ENCODE measurements at regions not wholly inside any gene's neighbourhood (a gene's known extent, or its start where the extent isn't known, plus 50 kb on each side); places are given as distances from the start of the nearest gene placed in this dataset.

DNA sequence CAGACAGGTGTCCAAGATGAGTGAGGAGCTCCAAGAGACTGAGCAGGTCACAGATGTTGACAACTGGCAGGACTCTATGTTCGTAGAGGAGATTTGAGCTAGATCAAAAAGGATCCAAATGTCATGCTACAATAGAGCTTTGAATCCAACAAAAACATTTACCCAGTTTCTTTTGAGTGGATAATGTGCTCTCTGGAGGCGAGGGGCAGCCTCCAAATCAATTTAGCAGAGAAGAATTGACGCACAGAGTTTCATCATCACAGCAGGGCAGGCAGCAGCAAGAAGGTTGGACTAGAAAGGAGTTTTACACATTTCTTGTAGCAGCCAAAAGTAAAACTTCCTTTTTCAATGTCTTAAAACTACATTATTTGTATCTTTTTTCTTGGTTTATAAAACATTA is 653.0 kb downstream of the RNF144A start:
- H3K27ac ChIP-seq = no peak overlapping the region
- H3K27me3 ChIP-seq = no peaks in the 10 kb centered on the region
- TF ChIP-seq, protein P1, sequence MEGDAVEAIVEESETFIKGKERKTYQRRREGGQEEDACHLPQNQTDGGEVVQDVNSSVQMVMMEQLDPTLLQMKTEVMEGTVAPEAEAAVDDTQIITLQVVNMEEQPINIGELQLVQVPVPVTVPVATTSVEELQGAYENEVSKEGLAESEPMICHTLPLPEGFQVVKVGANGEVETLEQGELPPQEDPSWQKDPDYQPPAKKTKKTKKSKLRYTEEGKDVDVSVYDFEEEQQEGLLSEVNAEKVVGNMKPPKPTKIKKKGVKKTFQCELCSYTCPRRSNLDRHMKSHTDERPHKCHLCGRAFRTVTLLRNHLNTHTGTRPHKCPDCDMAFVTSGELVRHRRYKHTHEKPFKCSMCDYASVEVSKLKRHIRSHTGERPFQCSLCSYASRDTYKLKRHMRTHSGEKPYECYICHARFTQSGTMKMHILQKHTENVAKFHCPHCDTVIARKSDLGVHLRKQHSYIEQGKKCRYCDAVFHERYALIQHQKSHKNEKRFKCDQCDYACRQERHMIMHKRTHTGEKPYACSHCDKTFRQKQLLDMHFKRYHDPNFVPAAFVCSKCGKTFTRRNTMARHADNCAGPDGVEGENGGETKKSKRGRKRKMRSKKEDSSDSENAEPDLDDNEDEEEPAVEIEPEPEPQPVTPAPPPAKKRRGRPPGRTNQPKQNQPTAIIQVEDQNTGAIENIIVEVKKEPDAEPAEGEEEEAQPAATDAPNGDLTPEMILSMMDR (IDR thresholded peaks at IDR 0.05) = no peak
- TF ChIP-seq EP300 (IDR thresholded peaks at IDR 0.05) (no peak), POLR2A (IDR thresholded peaks at IDR 0.05) (no peak), POLR2AphosphoS5 (IDR thresholded peaks at IDR 0.05) (no peak)
- WGBS, 5 donors = 57 to 76% (median 70%) methylated on average over 3 of the region's 3 CpGs
- H3K9me3 ChIP-seq = no peaks in the 10 kb centered on the region
- DNase-seq = no peak
- H3K4me3 ChIP-seq = no peak overlapping the region
- intact Hi-C loops (cut with DNase I; ENCODE audit: low total_unique reads) = no loop called here
- H3K4me1 ChIP-seq = no peaks in the 10 kb centered on the region
- no peaks in the 10 kb centered on the region for H3K36me3 ChIP-seq

DNA sequence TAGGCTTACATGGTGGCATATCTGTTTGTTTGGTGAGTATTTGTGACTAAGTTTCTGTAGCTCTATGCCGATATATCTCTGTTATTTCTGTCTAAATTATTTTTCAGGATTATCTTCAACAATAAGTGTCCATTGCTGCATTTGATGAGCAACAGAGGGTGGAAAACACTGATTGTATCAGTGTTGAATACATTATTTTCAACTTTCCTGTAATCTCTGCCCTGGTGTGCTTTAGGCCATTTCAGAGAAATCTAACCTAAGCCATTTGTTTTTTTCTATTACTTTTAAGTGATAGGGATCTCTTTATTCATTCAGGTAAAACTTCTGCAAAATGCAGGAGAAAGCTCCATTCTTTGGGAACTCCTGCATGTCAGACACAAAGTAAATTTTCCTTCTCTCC is 654.5 kb downstream of the RNF144A start:
- Histone ChIP-seq H3K4me3 (no peak overlapping the region), H3K4me1 (no peaks in the 10 kb centered on the region)

DNA sequence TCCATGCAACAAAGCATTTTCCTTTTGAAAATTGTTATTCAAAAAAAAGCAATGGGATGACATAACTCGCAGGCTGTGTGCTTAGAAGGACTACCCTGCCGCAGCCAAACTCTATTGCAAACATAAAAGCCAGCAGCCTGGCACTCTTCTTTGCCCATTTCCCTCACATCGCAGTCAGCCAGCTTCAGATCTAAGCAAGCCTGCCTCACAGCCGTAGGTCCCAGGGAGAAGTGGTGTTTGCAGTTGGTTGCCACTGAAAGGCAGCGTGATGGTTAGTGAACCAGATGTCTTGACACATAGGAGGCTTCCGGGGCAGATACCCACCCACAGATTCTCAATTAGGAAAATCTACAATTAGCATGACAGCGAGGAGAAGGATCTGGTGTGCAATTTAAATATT is 655.2 kb downstream of the RNF144A start:
- no peaks in the 10 kb centered on the region for H3K27me3 ChIP-seq
- H3K36me3 ChIP-seq = no peaks in the 10 kb centered on the region
- H3K4me1 ChIP-seq = no peaks in the 10 kb centered on the region
- peak in 1 of 2 donors; percentile 23 for DNase-seq
- 66 to 76% (median 69%) methylated on average over 7 of the region's 7 CpGs for WGBS, 5 donors
- TF ChIP-seq POLR2AphosphoS5 (IDR thresholded peaks at IDR 0.05) (no peak), EP300 (IDR thresholded peaks at IDR 0.05) (no peak), POLR2A (IDR thresholded peaks at IDR 0.05) (no peak)
- TF ChIP-seq, protein P1 (IDR thresholded peaks at IDR 0.05) = no peak
- intact Hi-C loops (cut with DNase I; ENCODE audit: low total_unique reads) = no loop called here
- peaks cover 0 to 7% (median 1%) of the 10 kb centered on the region in 4 donors for H3K9me3 ChIP-seq
- no peak overlapping the region for H3K4me3 ChIP-seq
- no peak overlapping the region for H3K27ac ChIP-seq

More for the DNA sequence above, 654.5 kb downstream of the RNF144A start:
- intact Hi-C loops (cut with DNase I; ENCODE audit: low total_unique reads) = no loop called here
- no peak for TF ChIP-seq EP300 (IDR thresholded peaks at IDR 0.05)
- TF ChIP-seq, protein P1 (IDR thresholded peaks at IDR 0.05) = no peak
- no peak for TF ChIP-seq POLR2A (IDR thresholded peaks at IDR 0.05)
- no peak for TF ChIP-seq POLR2AphosphoS5 (IDR thresholded peaks at IDR 0.05)
- H3K36me3 ChIP-seq = no peaks in the 10 kb centered on the region
- no peak for DNase-seq
- H3K9me3 ChIP-seq = peaks cover 0 to under 1% (median 0%) of the 10 kb centered on the region in 4 donors
- H3K27ac ChIP-seq = no peak overlapping the region
- WGBS, 5 donors = 92 to 98% (median 94%) methylated on average over 1 of the region's 1 CpG
- H3K27me3 ChIP-seq = no peaks in the 10 kb centered on the region

DNA sequence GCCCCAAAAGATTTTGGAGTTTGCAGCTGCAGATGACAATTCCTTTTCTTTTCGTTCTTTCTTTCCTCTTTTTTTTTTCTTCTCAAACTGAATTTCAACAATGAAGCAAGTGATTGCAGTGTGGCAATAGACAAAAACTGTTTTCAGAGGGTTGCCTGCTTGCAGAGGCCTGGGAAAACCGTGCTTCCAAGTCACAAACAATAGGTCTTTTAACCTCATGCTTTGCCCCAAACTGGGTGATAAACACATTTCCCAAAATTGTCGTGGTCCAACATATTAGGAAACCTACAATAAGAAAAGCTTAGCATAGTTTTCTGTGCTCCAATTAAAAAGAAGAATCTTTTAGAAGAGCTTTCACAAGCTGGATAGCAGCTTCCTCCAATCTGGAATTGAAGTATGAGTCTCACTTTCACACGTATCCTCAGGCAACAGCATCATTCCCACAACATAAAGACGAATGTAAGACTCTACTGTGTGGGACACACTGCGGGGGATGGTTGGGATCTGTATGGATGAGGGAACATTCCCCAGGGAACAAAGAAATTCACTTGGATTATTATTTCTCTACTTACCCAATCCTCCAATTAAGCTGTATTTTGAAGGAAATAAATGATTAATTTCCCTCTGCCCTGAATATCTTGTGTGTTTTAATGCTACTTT is 656.1 kb downstream of the RNF144A start:
- Histone ChIP-seq H3K4me1 (no peaks in the 10 kb centered on the region), H3K36me3 (no peaks in the 10 kb centered on the region), H3K27ac (no peak overlapping the region), H3K9me3 (peaks cover 4 to 15% (median 9%) of the 10 kb centered on the region in 4 donors), H3K4me3 (no peak overlapping the region), H3K27me3 (no peaks in the 10 kb centered on the region)
- WGBS, 5 donors = 57 to 70% (median 67%) methylated on average over 6 of the region's 6 CpGs
- TF ChIP-seq, protein P1 (IDR thresholded peaks at IDR 0.05) = no peak
- no peak for TF ChIP-seq POLR2AphosphoS5 (IDR thresholded peaks at IDR 0.05)
- TF ChIP-seq POLR2A (IDR thresholded peaks at IDR 0.05) = no peak
- no peak for TF ChIP-seq EP300 (IDR thresholded peaks at IDR 0.05)
- DNase-seq = no peak
- intact Hi-C loops (cut with DNase I; ENCODE audit: low total_unique reads) = no loop called here
